Adrenal gland (tissue), 9 donors: ENCODE measurements at regions not wholly inside any gene's neighbourhood (a gene's known extent, or its start where the extent isn't known, plus 50 kb on each side); places are given as distances from the start of the nearest gene placed in this dataset.

Experiments used
- DNase-seq, 7 donors: peaks; one replicate each; pipeline ENCODE4 v3.0.0-alpha.2; 2019 to 2020
- H3K27ac ChIP-seq, 5 donors: fragments of 200-600 bp; sonication (generic) in 4 of 5; 1 replicate in 3 of 5; 2 replicates in 2 of 5; pipeline versions ENCODE4 v1.5.1 to v1.8.0; 2016 to 2020; ENCODE audit warnings: mild to moderate bottlenecking in 1 of 5
- H3K27me3 ChIP-seq: fragments of 200-600 bp; 2 replicates; pipeline ENCODE4 v1.8.0; 2021
- H3K36me3 ChIP-seq, 2 donors: fragments of 200-600 bp; replicated peaks in 1 of 2; 1 replicate in 1 of 2; 2 replicates in 1 of 2; pipeline versions ENCODE4 v1.5.1 to v1.8.0; 2018 to 2022
- H3K4me1 ChIP-seq, 2 donors: fragments of 200-600 bp; replicated peaks in 1 of 2; 1 replicate in 1 of 2; 2 replicates in 1 of 2; pipeline versions ENCODE4 v1.5.1 to v1.8.0; 2018 to 2021
- H3K4me3 ChIP-seq, 4 donors: fragments of 200-600 bp; sonication (generic) in 3 of 4; one replicate each; pipeline ENCODE4 v1.5.1; 2016 to 2018
- H3K9me3 ChIP-seq, 3 donors: fragments of 200-600 bp; sonication (generic) in 1 of 3; replicated peaks in 1 of 3; 1 replicate in 2 of 3; 2 replicates in 1 of 3; pipeline versions ENCODE4 v1.5.1 to v1.8.0; 2016 to 2021
- POLR2A ChIP-seq, 2 donors: fragments of 450-650 bp; IDR thresholded peaks; one replicate each; pipeline ENCODE4 v1.6.1; 2017; ENCODE audit warnings: antibody characterized with exemption in 2 of 2, mild to moderate bottlenecking in 2 of 2, moderate library complexity in 1 of 2
- WGBS, 4 donors: extraction: QIAGEN DNeasy Blood & Tissue Kit in 2 of 4; methylation state at CpG; one replicate each; pipeline versions ENCODE4 v1.1.5 to v1.1.7; 2013 to 2017; 5-methylcytosine and 5-hydroxymethylcytosine counted together
- intact Hi-C, 2 donors: fragments of 100-400 bp; cut with DNase I; formaldehyde crosslinking; loops; one replicate each; pipeline versions ENCODE4 v1.14.1 to v1.15.0; 2022 to 2023
- TF ChIP-seq, protein P1 (sequence below), 6 experiments: fragments of 450-650 bp in 4 of 6; fragments of 200-600 bp in 2 of 6; sonication (generic) in 1 of 6; IDR thresholded peaks; 1 replicate in 5 of 6; 2 replicates in 1 of 6; pipeline versions ENCODE4 v1.5.1 to v1.8.0; 2016 to 2021; ENCODE audit warnings: antibody characterized with exemption in 6 of 6, mild to moderate bottlenecking in 2 of 6, moderate library complexity in 1 of 6
- donor health status: healthy with polysubstance abuse.
- donor health status: Bipolar disorder and iron deficiency.
- donor health status: DM: yes; HTN: yes; CAD: no.
- donor health status: DM: no; HTN: no; CAD: no.
- donor health status: DM: no; HTN: no; CAD: no.

DNA sequence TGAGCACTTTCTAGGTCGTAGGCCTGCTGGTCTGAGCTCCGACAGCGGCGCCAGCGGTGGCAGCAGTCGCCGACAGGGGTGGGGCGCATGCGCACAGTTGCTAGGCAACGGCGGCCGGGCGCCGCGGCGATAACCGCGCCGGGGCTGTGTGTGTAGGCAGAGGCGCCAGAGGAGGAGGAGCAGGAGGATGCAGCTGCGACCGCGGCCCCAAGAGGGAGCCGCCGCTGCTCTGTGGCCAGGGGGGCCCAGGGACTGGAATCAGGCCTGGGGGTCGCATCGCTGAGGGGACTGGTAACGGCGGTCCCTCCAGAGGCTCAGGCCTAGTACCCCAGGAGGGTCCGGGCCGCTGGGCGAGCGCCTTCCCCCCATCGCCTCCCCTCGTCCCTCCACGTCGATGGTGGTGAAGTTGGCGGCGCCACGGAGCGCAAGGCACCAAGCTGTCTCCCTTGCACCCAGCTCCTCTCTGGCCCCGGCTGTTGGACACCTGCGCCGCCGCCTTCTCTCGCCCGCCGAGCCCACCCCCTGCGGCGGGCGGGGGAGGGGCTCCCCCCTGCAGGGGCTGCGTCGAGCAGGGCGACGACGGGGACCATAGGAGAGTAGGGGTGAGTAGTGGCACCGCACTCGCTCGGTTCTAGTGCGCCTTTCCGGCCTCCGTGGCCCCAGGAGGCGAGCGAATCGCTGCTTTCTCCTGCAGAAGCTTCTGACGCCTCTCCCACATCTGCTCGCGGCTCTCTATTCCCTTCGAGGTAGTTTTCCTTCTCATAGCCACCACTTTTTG is 58.6 kb upstream of the ZC4H2 start, which contains the start of gene ZC3H12B:
Gene ZC3H12B (plus strand): TSS at position 159 of the 778 bp plus-strand sequence.
- Histone ChIP-seq H3K27ac (peak within 1 kb of the TSS in 4 of 5 donors; percentile 37 to 84 (median 69)), H3K9me3 (no peaks in the 10 kb centered on the region), H3K36me3 (no peaks in the 10 kb centered on the region), H3K4me3 (peak within 1 kb of the TSS in 3 of 4 donors; percentile 32 to 55 (median 38)), H3K27me3 (peaks cover 6% of the 10 kb centered on the region), H3K4me1 (no peaks in the 10 kb centered on the region)
- peak; percentile 67 to 85 (median 76) for DNase-seq
- TF ChIP-seq, protein P1, sequence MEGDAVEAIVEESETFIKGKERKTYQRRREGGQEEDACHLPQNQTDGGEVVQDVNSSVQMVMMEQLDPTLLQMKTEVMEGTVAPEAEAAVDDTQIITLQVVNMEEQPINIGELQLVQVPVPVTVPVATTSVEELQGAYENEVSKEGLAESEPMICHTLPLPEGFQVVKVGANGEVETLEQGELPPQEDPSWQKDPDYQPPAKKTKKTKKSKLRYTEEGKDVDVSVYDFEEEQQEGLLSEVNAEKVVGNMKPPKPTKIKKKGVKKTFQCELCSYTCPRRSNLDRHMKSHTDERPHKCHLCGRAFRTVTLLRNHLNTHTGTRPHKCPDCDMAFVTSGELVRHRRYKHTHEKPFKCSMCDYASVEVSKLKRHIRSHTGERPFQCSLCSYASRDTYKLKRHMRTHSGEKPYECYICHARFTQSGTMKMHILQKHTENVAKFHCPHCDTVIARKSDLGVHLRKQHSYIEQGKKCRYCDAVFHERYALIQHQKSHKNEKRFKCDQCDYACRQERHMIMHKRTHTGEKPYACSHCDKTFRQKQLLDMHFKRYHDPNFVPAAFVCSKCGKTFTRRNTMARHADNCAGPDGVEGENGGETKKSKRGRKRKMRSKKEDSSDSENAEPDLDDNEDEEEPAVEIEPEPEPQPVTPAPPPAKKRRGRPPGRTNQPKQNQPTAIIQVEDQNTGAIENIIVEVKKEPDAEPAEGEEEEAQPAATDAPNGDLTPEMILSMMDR (IDR thresholded peaks at IDR 0.05) = peak in 5 of 6 experiments; percentile 32 to 55 (median 44)
- peak; percentile 34 to 81 for TF ChIP-seq POLR2A (IDR thresholded peaks at IDR 0.05)
- WGBS, 4 donors = 0 to 30% (median 12%) methylated on average over 1 to 68 of the region's 69 CpGs
- intact Hi-C loops = no loop called here

DNA sequence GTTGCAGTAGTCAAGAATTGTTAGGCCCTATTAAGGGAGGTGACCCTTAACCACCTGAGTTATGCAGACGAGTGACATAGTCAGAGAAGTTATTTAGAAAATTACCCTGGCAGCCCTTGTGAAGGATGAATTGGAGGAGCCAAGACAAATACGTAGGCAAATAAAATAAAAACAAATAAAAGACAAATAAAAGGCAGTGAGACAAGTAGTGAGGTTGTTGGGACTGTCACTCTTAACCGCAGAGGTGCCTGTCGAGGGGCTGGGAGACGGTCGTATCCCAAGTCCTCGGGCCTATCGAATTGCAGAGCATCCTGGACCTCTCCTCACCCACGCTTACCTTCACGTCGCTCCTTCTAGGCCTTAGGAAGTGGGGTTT is 58.0 kb upstream of the ZC4H2 start:
- Histone ChIP-seq H3K4me1 (no peaks in the 10 kb centered on the region), H3K36me3 (no peaks in the 10 kb centered on the region), H3K27me3 (peaks cover 6% of the 10 kb centered on the region), H3K4me3 (peak overlapping the region in 2 of 4 donors; percentile 38 to 55), H3K27ac (peak overlapping the region in 2 of 5 donors; percentile 70 to 84), H3K9me3 (no peaks in the 10 kb centered on the region)
- DNase-seq = no peak
- 5 to 33% (median 17%) methylated on average over 11 of the region's 11 CpGs for WGBS, 4 donors
- TF ChIP-seq, protein P1 (IDR thresholded peaks at IDR 0.05) = no peak
- TF ChIP-seq POLR2A (IDR thresholded peaks at IDR 0.05) = no peak
- intact Hi-C loops = no loop called here
